GM12878 (cell line): ENCODE measurements at regions not wholly inside any gene's neighbourhood (a gene's known extent, or its start where the extent isn't known, plus 50 kb on each side); places are given as distances from the start of the nearest gene placed in this dataset.

ENCODE experiments used
- ATAC-seq: fragments of 200-7000 bp; cut with Tn5 transposase; 3 replicates; pipeline ENCODE4 v1.9.1; 2020; ENCODE audit warnings: mild to moderate bottlenecking, moderate library complexity
- BruUV-seq: library from RNA; stranded (reverse); fragments of 400-500 nt; replicated peaks from 2 replicates; lab custom pipeline; 2021; lab: Mats Ljungman, UMichigan
- CTCF ChIA-PET: fragments of 300-600 bp; sonication (Branson Sonifier 250); formaldehyde crosslinking; extraction: SDS; loops from one replicate; lab custom pipeline; 2021; ENCODE audit warnings: inconsistent platforms; lab: Yijun Ruan, JAX
- POLR2A ChIA-PET: fragments of 350-600 bp; formaldehyde crosslinking; extraction: SDS; loops from one replicate; lab custom pipeline; 2021; ENCODE audit warnings: inconsistent platforms; lab: Charles Lee
- RAD21 ChIA-PET: fragments of 300-600 bp; sonication (Branson Sonifier 250); formaldehyde crosslinking; loops from one replicate; lab custom pipeline; 2023; ENCODE audit warnings: antibody characterized with exemption; ENCODE audit not compliant: unreplicated experiment; lab: Charles Lee
- SMC1A ChIA-PET: fragments of 300-600 bp; sonication (Branson Sonifier 250); formaldehyde crosslinking; loops from one replicate; lab custom pipeline; 2023; ENCODE audit not compliant: unreplicated experiment, uncharacterized antibody; lab: Charles Lee
- DNase-seq: peaks from one replicate; pipeline ENCODE4 v3.0.0-alpha.2; 2011; ENCODE audit warnings: low read depth, low spot score
- FAIRE-seq: peaks from 3 replicates; lab custom pipeline; 2011; peaks lifted over from hg19 to GRCh38; lab: Jason Lieb, UNC
- H2AFZ ChIP-seq: 2 replicates; pipeline ENCODE4 v1.6.0; 2011; ENCODE audit warnings: low read depth, low read length, control low read depth; ENCODE audit not compliant: control insufficient read depth
- H3K27ac ChIP-seq: 2 replicates; pipeline ENCODE4 v1.5.1; 2011; ENCODE audit warnings: control low read depth; ENCODE audit not compliant: control insufficient read depth, insufficient read depth
- H3K27me3 ChIP-seq, 2 experiments: replicated peaks in 1 of 2; 2 replicates each; pipeline versions ENCODE4 v1.6.0 to v1.6.1; 2011; ENCODE audit warnings: low read length in 1 of 2; ENCODE audit not compliant: control insufficient read depth in 2 of 2, insufficient read depth in 2 of 2
- H3K36me3 ChIP-seq, 2 experiments: 2 replicates each; pipeline ENCODE4 v1.5.1; 2011; ENCODE audit warnings: low read length in 1 of 2; ENCODE audit not compliant: control insufficient read depth in 2 of 2, insufficient read depth in 2 of 2
- H3K4me1 ChIP-seq: 2 replicates; pipeline ENCODE4 v1.6.1; 2011; ENCODE audit warnings: mild to moderate bottlenecking, low read length, moderate library complexity, mixed read lengths; ENCODE audit not compliant: control insufficient read depth, insufficient read depth
- H3K4me2 ChIP-seq: 2 replicates; pipeline ENCODE4 v1.6.0; 2011; ENCODE audit warnings: control low read depth; ENCODE audit not compliant: control insufficient read depth, insufficient read depth
- H3K4me3 ChIP-seq: fragments of 200-600 bp; sonication (generic); 2 replicates; pipeline ENCODE4 v1.5.1; 2016
- H3K79me2 ChIP-seq: 2 replicates; pipeline ENCODE4 v1.6.0; 2011; ENCODE audit warnings: low read length; ENCODE audit not compliant: control insufficient read depth, insufficient read depth
- H3K9ac ChIP-seq: 2 replicates; pipeline ENCODE4 v1.8.0; 2011; ENCODE audit warnings: low read length, control low read depth, mixed read lengths; ENCODE audit not compliant: control insufficient read depth, insufficient read depth
- H3K9me3 ChIP-seq: replicated peaks from 3 replicates; pipeline ENCODE4 v1.5.1; 2011; ENCODE audit warnings: mild to moderate bottlenecking, low read length; ENCODE audit not compliant: control insufficient read depth, insufficient read depth
- H4K20me1 ChIP-seq: 2 replicates; pipeline ENCODE4 v1.6.0; 2011; ENCODE audit not compliant: control insufficient read depth, insufficient read depth
- ATF7 ChIP-seq: fragments of 450-650 bp; IDR thresholded peaks from 2 replicates; pipeline ENCODE4 v1.6.1; 2016; ENCODE audit warnings: low read depth, mild to moderate bottlenecking
- BCL11A ChIP-seq: IDR thresholded peaks from 2 replicates; pipeline ENCODE4 v1.6.1; 2011; ENCODE audit warnings: low read depth, low read length
- CBX5 ChIP-seq: sonication (generic); IDR thresholded peaks from 2 replicates; pipeline ENCODE4 v1.6.1; 2016; ENCODE audit warnings: low read depth, moderate library complexity, mild to moderate bottlenecking, inconsistent platforms
- HSF1 ChIP-seq: fragments of 150-350 bp; IDR thresholded peaks from 2 replicates; pipeline ENCODE4 v1.6.1; 2014; ENCODE audit warnings: mild to moderate bottlenecking, low read depth, low read length
- IKZF2 ChIP-seq, 2 experiments: fragments of 450-650 bp; IDR thresholded peaks; 2 replicates each; pipeline ENCODE4 v1.6.1; 2017; ENCODE audit warnings: mild to moderate bottlenecking in 2 of 2, moderate library complexity in 2 of 2
- LARP7 ChIP-seq: fragments of 450-650 bp; IDR thresholded peaks from 2 replicates; pipeline ENCODE4 v1.6.1; 2017; ENCODE audit warnings: mild to moderate bottlenecking
- NR2F1 ChIP-seq: fragments of 450-650 bp; conservative IDR thresholded peaks from 2 replicates; pipeline ENCODE4 v1.6.1; 2017; ENCODE audit warnings: mild to moderate bottlenecking
- SMAD1 ChIP-seq: fragments of 450-650 bp; IDR thresholded peaks from 2 replicates; pipeline ENCODE4 v1.6.1; 2018; ENCODE audit warnings: mild to moderate bottlenecking, low read depth; ENCODE audit not compliant: partially characterized antibody
- SRF ChIP-seq, 2 experiments: IDR thresholded peaks; 2 replicates each; pipeline ENCODE4 v1.6.1; 2011; ENCODE audit warnings: low read depth in 2 of 2, low read length in 2 of 2, mild to moderate bottlenecking in 1 of 2, moderate library complexity in 1 of 2
- SUZ12 ChIP-seq: fragments of 200-600 bp; sonication (generic); IDR thresholded peaks from one replicate; pipeline ENCODE4 v1.6.1; 2018; ENCODE audit warnings: antibody characterized with exemption, mild to moderate bottlenecking; ENCODE audit not compliant: unreplicated experiment
- TCF7 ChIP-seq: IDR thresholded peaks from 2 replicates; pipeline ENCODE4 v1.6.1; 2014; ENCODE audit warnings: antibody characterized with exemption, borderline replicate concordance
- YY1 ChIP-seq: IDR thresholded peaks from 2 replicates; pipeline ENCODE4 v1.6.1; 2011; ENCODE audit warnings: low read depth, mild to moderate bottlenecking, low read length
- WGBS: methylation state at CpG from one replicate; pipeline ENCODE4 v1.1.6; 2016; ENCODE audit warnings: low lambda C conversion rate; ENCODE audit not compliant: insufficient replicate concordance, insufficient coverage; ENCODE audit errors: missing lambda C conversion rate; 5-methylcytosine and 5-hydroxymethylcytosine counted together
- in situ Hi-C: fragments of 300-500 bp; cut with MboI; formaldehyde crosslinking; loops from 9 replicates; pipeline ENCODE4 v1.14.3; 2018; ENCODE audit warnings: mixed read lengths
- intact Hi-C: fragments of 100-400 bp; cut with micrococcal nuclease; formaldehyde crosslinking; loops from one replicate; pipeline ENCODE4 v1.14.2; 2022; ENCODE audit not compliant: unreplicated experiment
- TF ChIP-seq, protein P1 (sequence below): fragments of 450-650 bp; IDR thresholded peaks from 2 replicates; pipeline ENCODE4 v1.6.1; 2018; ENCODE audit warnings: mild to moderate bottlenecking, low read depth, moderate library complexity; ENCODE audit not compliant: partially characterized antibody

DNA sequence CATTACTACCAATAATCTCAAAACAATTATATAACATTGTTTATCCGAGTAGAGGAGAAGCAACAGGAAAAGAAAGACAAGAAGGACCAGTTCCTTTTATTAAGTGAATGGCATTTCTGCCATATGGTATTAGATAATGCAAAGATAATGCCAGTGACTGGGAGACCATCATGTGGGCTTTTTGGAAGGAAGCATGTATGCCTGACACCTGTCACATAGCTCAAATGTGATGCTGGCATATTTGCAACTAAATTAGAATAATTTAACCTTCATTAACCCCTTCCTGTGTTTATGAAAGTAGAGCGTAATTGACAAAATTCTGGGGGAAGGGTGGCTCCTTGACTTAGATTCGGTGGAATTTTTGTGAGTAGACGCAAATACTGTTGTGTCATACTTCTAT, 733.0 kb downstream of the TUSC7 start:
- TF ChIP-seq IKZF2 (IDR thresholded peaks at IDR 0.05) (no peak), NR2F1 (no peak), ATF7 (no peak), CBX5 (no peak), SRF (IDR thresholded peaks at IDR 0.05; ENCODE audit: low read depth in 2 of 2, low read length in 2 of 2) (no peak), TCF7 (no peak), YY1 (no peak), SMAD1 (no peak), SUZ12 (no peak), LARP7 (no peak), BCL11A (no peak), HSF1 (no peak)
- TF ChIP-seq, protein P1, sequence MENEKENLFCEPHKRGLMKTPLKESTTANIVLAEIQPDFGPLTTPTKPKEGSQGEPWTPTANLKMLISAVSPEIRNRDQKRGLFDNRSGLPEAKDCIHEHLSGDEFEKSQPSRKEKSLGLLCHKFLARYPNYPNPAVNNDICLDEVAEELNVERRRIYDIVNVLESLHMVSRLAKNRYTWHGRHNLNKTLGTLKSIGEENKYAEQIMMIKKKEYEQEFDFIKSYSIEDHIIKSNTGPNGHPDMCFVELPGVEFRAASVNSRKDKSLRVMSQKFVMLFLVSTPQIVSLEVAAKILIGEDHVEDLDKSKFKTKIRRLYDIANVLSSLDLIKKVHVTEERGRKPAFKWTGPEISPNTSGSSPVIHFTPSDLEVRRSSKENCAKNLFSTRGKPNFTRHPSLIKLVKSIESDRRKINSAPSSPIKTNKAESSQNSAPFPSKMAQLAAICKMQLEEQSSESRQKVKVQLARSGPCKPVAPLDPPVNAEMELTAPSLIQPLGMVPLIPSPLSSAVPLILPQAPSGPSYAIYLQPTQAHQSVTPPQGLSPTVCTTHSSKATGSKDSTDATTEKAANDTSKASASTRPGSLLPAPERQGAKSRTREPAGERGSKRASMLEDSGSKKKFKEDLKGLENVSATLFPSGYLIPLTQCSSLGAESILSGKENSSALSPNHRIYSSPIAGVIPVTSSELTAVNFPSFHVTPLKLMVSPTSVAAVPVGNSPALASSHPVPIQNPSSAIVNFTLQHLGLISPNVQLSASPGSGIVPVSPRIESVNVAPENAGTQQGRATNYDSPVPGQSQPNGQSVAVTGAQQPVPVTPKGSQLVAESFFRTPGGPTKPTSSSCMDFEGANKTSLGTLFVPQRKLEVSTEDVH: no peak
- Histone ChIP-seq H3K27me3 (no peaks in the 10 kb centered on the region; a peak in 2 of 4 replicates), H2AFZ (no peak overlapping the region), H3K79me2 (no peaks in the 10 kb centered on the region), H3K4me3 (no peak overlapping the region), H4K20me1 (no peaks in the 10 kb centered on the region), H3K9ac (no peak overlapping the region), H3K4me2 (no peak overlapping the region), H3K4me1 (no peaks in the 10 kb centered on the region), H3K36me3 (no peaks in the 10 kb centered on the region), H3K9me3 (no peaks in the 10 kb centered on the region), H3K27ac (no peak overlapping the region)
- POLR2A ChIA-PET: no interaction called here
- BruUV-seq: no TSS peak
- FAIRE-seq (no peak), ATAC-seq (no peak), DNase-seq (no peak)
- WGBS: 19% methylated on average over 4 of the region's 4 CpGs
- CTCF ChIA-PET: interaction anchor here (1.8 to 2.7 kb wide), 2 partner anchors 12 to 83 kb away, joined by 3 to 11 read pairs; no protein-coding TSS in a partner anchor
- in situ Hi-C loops (no loop called here), intact Hi-C loops (no loop called here)
- SMC1A ChIA-PET: interaction anchor here (0.8 to 6.6 kb wide), 8 partner anchors 10 to 83 kb away, joined by 3 to 37 read pairs (median 6); no protein-coding TSS in a partner anchor
- RAD21 ChIA-PET: interaction anchor here (0.9 to 2.6 kb wide), 5 partner anchors 13 to 83 kb away, joined by 3 to 10 read pairs (median 4); no protein-coding TSS in a partner anchor
